ENCODE measurements at regions not wholly inside any gene's neighbourhood (a gene's known extent, or its start where the extent isn't known, plus 50 kb on each side); places are given as distances from the start of the nearest gene placed in this dataset.

- FAIRE-seq: no peak
- TF ChIP-seq GATA2 (IDR thresholded peaks at IDR 0.05; ENCODE audit: insufficient read depth, insufficient read length, low read depth, low read length) (no peak), FOS (IDR thresholded peaks at IDR 0.05; ENCODE audit: borderline replicate concordance, insufficient read depth, low read length) (no peak), POLR2A (IDR thresholded peaks at IDR 0.05; ENCODE audit: low read depth, low read length) (no peak), MAX (IDR thresholded peaks at IDR 0.05; ENCODE audit: insufficient read depth, insufficient read length) (no peak), MYC (IDR thresholded peaks at IDR 0.05; ENCODE audit: low read depth, low read length) (no peak), CTCF (IDR thresholded peaks at IDR 0.05; ENCODE audit: extremely low read depth in 1 of 2, insufficient read depth in 1 of 2, low read depth in 1 of 2, low read length in 2 of 2) (no peak), EZH2 (IDR thresholded peaks at IDR 0.05; ENCODE audit: borderline replicate concordance, low read depth, low read length, severe bottlenecking) (no peak), JUN (IDR thresholded peaks at IDR 0.05; ENCODE audit: borderline replicate concordance, insufficient read depth, insufficient read length, low read depth) (no peak)
Observed at GRCh38 chr2:201978333-201978732, 55.3 kb upstream of the FZD7 start.

More at GRCh38 chr2:201978333-201978732, 55.3 kb upstream of the FZD7 start:
- dilution Hi-C loops (cut with MboI; ENCODE audit: extremely low pct_ligation_motif_present, low sequenced_read_pairs) (no loop called here), intact Hi-C loops (cut with micrococcal nuclease) (no loop called here)
- CTCF ChIA-PET: interaction anchor here (1.6 kb wide), 1 partner anchor 117 kb away, joined by 3 read pairs; no protein-coding TSS in a partner anchor
- no TSS peak for BruUV-seq (replicated peaks)
- Histone ChIP-seq H3K79me2 (ENCODE audit: control insufficient read depth, insufficient read depth, low read length) (no peaks in the 10 kb centered on the region), H3K9me1 (replicated peaks; ENCODE audit: control insufficient read depth, extremely low read depth, insufficient read depth, low read length) (no peaks in the 10 kb centered on the region), H3K36me3 (ENCODE audit: control insufficient read depth in 2 of 2, extremely low read depth in 1 of 2, insufficient read depth in 2 of 2, low read length in 2 of 2) (no peaks in the 10 kb centered on the region), H3K4me3 (replicated peaks in 1 of 3; ENCODE audit: insufficient read depth in 1 of 3, low read depth in 1 of 3, low read length in 3 of 3) (no peak overlapping the region), H3K4me2 (ENCODE audit: insufficient read depth, low read length) (no peak overlapping the region), H4K20me1 (replicated peaks; ENCODE audit: control insufficient read depth, extremely low read depth, insufficient read depth, low read length) (no peaks in the 10 kb centered on the region), H3K9me3 (replicated peaks; ENCODE audit: control insufficient read depth, insufficient read depth, low read length) (no peaks in the 10 kb centered on the region), H3K9ac (replicated peaks; ENCODE audit: extremely low read depth, insufficient read depth, low read length) (no peak overlapping the region), H3K27me3 (ENCODE audit: control insufficient read depth in 2 of 2, insufficient read depth in 2 of 2, low read length in 2 of 2) (peaks cover 3 to 14% of the 10 kb centered on the region in 2 experiments), H2AFZ (ENCODE audit: low read depth, low read length) (no peak overlapping the region), H3K4me1 (ENCODE audit: control insufficient read depth, extremely low read depth, insufficient read depth, low read length) (no peaks in the 10 kb centered on the region), H3K27ac (ENCODE audit: insufficient read depth, low read depth, low read length) (no peak overlapping the region)
- no peak for DNase-seq (ENCODE audit: low read depth, low spot score)
- POLR2A ChIA-PET: no interaction called here

Measured in endothelial cell of umbilical vein (primary cell).